WTC11 (cell line): ENCODE measurements at regions not wholly inside any gene's neighbourhood (a gene's known extent, or its start where the extent isn't known, plus 50 kb on each side); places are given as distances from the start of the nearest gene placed in this dataset.

Experiments used
- EMX1 ChIP-seq: fragments of 250-450 bp; sonication (Bioruptor Pico); IDR thresholded peaks from 2 replicates; pipeline ENCODE4 v1.8.0; 2021; ENCODE audit warnings: mild to moderate bottlenecking
- TF ChIP-seq, protein P1 (sequence below): fragments of 200-600 bp; IDR thresholded peaks from 2 replicates; pipeline ENCODE4 v1.8.0; 2022; ENCODE audit warnings: antibody characterized with exemption
- TF ChIP-seq, protein P2 (sequence below): sonication (generic); formaldehyde crosslinking; IDR thresholded peaks from 2 replicates; pipeline ENCODE4 v1.8.0; 2023; ENCODE audit warnings: mild to moderate bottlenecking, missing genetic modification reagents
- TF ChIP-seq, protein P3 (sequence below): sonication (generic); formaldehyde crosslinking; IDR thresholded peaks from 2 replicates; pipeline ENCODE4 v1.8.0; 2022; ENCODE audit warnings: mild to moderate bottlenecking, missing genetic modification reagents
- TF ChIP-seq, protein P4 (sequence below): fragments of 250-450 bp; sonication (Bioruptor Pico); conservative IDR thresholded peaks from 2 replicates; pipeline ENCODE4 v1.9.0; 2021; ENCODE audit warnings: mild to moderate bottlenecking
- TF ChIP-seq, protein P5 (sequence below): sonication (generic); formaldehyde crosslinking; IDR thresholded peaks from 2 replicates; pipeline ENCODE4 v1.8.1; 2023; ENCODE audit warnings: mild to moderate bottlenecking, missing genetic modification reagents, moderate library complexity

DNA sequence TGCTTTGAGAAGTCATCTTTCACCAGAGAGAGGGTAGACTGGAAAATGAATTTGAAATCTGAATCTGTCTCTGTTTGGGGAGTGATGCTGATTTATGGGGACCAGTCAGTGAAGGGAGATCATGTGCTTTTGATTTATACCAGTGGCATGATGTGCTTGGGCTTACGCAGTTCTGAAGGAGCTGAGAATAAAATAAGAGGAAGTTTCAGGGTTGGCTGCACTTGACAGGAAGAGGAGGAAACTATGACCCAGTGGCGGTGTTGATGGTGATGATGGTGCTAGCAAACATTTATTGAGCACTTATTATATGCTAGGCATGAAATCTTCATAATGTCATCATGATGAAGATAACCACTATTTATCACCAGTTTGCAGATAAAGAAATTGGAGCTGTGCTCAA lies 136.4 kb upstream of the GLRA1 start:
- TF ChIP-seq, protein P1, sequence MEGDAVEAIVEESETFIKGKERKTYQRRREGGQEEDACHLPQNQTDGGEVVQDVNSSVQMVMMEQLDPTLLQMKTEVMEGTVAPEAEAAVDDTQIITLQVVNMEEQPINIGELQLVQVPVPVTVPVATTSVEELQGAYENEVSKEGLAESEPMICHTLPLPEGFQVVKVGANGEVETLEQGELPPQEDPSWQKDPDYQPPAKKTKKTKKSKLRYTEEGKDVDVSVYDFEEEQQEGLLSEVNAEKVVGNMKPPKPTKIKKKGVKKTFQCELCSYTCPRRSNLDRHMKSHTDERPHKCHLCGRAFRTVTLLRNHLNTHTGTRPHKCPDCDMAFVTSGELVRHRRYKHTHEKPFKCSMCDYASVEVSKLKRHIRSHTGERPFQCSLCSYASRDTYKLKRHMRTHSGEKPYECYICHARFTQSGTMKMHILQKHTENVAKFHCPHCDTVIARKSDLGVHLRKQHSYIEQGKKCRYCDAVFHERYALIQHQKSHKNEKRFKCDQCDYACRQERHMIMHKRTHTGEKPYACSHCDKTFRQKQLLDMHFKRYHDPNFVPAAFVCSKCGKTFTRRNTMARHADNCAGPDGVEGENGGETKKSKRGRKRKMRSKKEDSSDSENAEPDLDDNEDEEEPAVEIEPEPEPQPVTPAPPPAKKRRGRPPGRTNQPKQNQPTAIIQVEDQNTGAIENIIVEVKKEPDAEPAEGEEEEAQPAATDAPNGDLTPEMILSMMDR: no peak
- TF ChIP-seq, protein P2, sequence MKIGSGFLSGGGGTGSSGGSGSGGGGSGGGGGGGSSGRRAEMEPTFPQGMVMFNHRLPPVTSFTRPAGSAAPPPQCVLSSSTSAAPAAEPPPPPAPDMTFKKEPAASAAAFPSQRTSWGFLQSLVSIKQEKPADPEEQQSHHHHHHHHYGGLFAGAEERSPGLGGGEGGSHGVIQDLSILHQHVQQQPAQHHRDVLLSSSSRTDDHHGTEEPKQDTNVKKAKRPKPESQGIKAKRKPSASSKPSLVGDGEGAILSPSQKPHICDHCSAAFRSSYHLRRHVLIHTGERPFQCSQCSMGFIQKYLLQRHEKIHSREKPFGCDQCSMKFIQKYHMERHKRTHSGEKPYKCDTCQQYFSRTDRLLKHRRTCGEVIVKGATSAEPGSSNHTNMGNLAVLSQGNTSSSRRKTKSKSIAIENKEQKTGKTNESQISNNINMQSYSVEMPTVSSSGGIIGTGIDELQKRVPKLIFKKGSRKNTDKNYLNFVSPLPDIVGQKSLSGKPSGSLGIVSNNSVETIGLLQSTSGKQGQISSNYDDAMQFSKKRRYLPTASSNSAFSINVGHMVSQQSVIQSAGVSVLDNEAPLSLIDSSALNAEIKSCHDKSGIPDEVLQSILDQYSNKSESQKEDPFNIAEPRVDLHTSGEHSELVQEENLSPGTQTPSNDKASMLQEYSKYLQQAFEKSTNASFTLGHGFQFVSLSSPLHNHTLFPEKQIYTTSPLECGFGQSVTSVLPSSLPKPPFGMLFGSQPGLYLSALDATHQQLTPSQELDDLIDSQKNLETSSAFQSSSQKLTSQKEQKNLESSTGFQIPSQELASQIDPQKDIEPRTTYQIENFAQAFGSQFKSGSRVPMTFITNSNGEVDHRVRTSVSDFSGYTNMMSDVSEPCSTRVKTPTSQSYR: no peak
- TF ChIP-seq EMX1: no peak
- TF ChIP-seq, protein P3, sequence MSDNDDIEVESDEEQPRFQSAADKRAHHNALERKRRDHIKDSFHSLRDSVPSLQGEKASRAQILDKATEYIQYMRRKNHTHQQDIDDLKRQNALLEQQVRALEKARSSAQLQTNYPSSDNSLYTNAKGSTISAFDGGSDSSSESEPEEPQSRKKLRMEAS (CRISPR knock-in tag): no peak
- TF ChIP-seq, protein P4, sequence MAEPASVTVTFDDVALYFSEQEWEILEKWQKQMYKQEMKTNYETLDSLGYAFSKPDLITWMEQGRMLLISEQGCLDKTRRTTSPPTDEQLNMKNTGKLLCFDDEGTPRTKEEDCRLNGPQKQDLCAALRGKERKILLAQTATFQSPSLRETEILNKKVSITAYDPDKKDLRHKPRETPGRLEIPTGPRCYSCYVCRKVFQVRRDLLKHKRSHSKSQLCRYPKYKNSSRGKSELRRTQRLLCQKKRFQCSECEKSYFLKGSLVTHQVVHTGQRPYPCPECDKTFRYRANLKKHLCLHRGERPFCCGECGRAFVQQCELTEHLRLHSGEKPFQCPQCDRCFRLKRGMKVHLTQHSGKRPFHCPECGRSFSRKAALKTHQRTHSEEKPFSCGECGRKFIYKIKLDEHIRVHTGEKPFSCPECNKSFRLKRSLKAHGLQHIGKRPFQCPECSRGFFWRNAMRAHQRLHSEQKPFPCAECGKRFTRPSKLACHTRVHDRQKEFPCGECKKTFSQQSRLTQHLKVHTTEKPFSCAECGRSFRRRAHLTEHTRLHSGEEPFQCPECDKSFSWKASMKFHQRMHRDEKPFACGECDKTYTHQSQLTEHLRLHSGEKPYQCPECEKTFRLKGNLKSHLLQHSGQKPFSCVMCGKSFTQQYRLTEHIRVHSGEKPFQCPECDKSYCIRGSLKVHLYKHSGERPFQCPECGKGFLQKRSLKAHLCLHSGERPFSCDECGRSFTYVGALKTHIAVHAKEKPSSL (CRISPR knock-in tag): no peak
- TF ChIP-seq, protein P5, sequence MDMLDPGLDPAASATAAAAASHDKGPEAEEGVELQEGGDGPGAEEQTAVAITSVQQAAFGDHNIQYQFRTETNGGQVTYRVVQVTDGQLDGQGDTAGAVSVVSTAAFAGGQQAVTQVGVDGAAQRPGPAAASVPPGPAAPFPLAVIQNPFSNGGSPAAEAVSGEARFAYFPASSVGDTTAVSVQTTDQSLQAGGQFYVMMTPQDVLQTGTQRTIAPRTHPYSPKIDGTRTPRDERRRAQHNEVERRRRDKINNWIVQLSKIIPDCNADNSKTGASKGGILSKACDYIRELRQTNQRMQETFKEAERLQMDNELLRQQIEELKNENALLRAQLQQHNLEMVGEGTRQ (CRISPR knock-in tag): no peak
